ENCODE measurements at regions not wholly inside any gene's neighbourhood (a gene's known extent, or its start where the extent isn't known, plus 50 kb on each side); places are given as distances from the start of the nearest gene placed in this dataset.

DNA sequence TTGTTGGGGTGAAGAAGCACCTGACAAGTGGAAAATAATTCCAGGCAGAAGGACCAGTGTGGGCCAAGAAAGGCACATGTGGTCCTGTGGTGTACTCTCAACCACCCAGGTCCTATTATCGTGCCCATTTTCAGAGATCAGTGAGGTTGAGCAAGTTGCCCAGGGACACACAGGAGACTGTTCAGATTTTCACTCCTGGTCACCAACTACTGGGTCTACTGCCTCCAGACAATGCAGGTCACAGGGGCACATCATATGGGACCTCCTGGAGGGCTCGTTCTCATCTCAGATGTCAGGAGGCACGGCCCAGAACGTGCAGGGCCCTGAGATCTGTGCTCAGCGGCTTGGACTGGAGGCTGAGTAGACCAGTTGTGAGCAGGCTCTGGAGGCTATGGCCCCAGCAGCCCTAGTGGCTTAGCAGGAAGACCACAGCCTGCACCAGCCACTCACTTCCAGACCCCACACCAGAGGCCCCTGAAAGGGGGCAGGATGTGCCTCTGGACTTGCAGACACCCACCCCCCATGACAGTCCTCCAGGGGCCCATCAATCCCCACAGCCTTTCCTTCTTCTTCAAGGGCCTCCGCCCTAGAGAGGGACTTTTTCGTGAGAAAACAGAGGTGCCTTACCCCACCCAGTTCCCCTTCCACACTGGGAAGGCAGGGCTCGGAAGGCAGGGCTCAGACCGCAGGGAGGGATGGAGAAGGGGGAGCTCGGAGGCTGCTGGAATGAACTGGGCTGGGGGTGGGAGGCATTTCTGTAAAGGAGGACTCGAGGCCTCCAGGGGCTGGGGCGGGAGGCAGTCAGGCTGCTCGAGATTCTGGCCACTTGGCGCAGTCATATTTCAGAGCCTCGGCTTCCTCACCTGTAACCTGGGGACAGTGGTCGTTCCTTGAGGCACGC is 82.7 kb upstream of the NEURL1B start:
- TF ChIP-seq CTCF (IDR thresholded peaks at IDR 0.05; ENCODE audit: extremely low read depth, insufficient read depth, missing control alignments) = no peak
- in situ Hi-C loops (cut with MboI; ENCODE audit: low pct_unique_long_range_greater_than_20kb, low sequenced_read_pairs, unreplicated experiment) = no loop called here
- DNase-seq (ENCODE audit: low spot score) = no peak

- in situ Hi-C loops (cut with MboI; ENCODE audit: low pct_unique_long_range_greater_than_20kb, low sequenced_read_pairs, unreplicated experiment) = no loop called here
- no peak for DNase-seq (ENCODE audit: low spot score)
- TF ChIP-seq CTCF (IDR thresholded peaks at IDR 0.05; ENCODE audit: extremely low read depth, insufficient read depth, missing control alignments) = no peak
Observed at GRCh38 chr5:172556971-172557461, 84.0 kb upstream of the NEURL1B start.

DNA sequence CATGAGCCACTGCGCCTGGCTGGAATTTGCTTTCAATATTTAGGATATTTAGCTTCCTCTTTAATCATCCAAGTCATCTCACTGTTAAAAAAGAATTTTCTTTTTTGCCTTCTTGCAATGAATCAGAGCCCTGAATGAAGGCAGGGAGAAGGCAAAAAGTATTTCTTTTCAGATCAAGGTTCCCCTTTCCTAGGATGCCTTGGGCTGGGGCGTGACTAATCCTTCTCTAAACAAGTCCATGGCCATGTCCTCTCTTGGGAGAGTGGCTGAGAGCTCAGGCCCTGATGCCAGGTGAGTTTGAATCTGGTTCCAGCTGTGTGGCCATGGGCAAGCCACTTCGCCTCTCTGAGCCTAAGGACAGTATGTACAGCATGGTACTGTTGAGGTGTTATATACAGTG is 84.8 kb upstream of the NEURL1B start:
- in situ Hi-C loops (cut with MboI; ENCODE audit: low pct_unique_long_range_greater_than_20kb, low sequenced_read_pairs, unreplicated experiment) = no loop called here
- DNase-seq (ENCODE audit: low spot score) = no peak
- no peak for TF ChIP-seq CTCF (IDR thresholded peaks at IDR 0.05; ENCODE audit: extremely low read depth, insufficient read depth, missing control alignments)

DNA sequence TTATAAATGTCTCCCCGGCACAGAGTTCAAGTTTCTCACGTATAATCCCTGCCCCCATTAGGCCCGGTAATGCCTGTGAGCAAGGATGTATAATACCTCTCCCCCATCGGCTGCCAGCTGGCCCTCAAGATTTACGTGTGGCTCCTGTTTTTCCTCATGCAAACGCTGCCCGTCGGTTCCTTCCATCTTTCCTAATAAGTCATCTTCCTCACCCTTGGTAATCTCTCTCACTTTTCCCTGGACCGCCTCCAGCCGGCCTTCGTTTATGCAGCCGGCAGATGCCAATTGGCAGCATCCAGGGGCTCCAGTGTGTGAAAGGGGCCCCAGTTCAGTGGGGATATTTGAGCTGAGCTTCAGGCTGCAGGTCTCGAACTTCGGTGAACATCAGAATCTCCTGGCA is 86.5 kb upstream of the NEURL1B start:
- in situ Hi-C loops (cut with MboI; ENCODE audit: low pct_unique_long_range_greater_than_20kb, low sequenced_read_pairs, unreplicated experiment) = no loop called here
- no peak for DNase-seq (ENCODE audit: low spot score)
- no peak for TF ChIP-seq CTCF (IDR thresholded peaks at IDR 0.05; ENCODE audit: extremely low read depth, insufficient read depth, missing control alignments)

DNA sequence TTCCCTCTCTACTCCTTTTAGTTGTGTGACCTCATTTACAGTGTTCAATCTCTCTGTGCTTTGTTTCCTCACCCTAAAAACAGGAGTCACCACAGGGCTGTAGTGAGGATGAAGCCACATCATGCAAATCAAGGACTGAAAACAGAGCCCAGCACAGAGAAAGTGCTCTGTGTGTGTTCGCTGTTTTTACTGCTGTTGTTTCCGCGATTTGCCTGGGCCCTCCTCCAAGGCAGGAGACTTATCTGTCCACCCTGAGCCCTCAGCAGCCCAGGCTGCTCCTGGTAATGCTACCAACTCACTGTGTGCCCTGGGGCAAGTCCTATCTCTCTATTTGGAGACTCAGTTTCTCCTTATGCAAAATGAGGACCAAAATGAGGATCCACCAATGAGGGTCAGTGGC is 87.2 kb upstream of the NEURL1B start:
- no peak for TF ChIP-seq CTCF (IDR thresholded peaks at IDR 0.05; ENCODE audit: extremely low read depth, insufficient read depth, missing control alignments)
- DNase-seq (ENCODE audit: low spot score) = no peak
- in situ Hi-C loops (cut with MboI; ENCODE audit: low pct_unique_long_range_greater_than_20kb, low sequenced_read_pairs, unreplicated experiment) = no loop called here

DNA sequence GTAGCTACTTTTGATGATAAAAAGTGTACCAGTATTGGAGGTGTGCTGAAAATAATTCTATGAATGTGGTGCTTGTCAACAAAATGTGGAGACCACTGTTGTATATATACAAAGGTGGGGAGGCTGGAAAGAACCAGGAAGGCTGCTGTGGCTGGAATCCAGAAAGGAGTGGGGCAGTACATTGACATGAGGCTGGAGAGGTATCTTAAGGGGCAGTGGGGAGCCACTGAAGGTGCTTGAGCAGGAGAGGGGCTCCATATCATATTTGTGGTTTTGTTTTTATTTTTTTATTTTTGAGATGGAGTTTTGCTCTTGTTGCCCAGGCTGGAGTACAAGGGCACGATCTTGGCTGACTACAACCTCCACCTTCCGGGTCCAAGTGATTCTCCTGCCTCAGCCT is 87.9 kb upstream of the NEURL1B start:
- no peak for DNase-seq (ENCODE audit: low spot score)
- TF ChIP-seq CTCF (IDR thresholded peaks at IDR 0.05; ENCODE audit: extremely low read depth, insufficient read depth, missing control alignments) = no peak
- in situ Hi-C loops (cut with MboI; ENCODE audit: low pct_unique_long_range_greater_than_20kb, low sequenced_read_pairs, unreplicated experiment) = no loop called here

All from GM13977 (cell line).